ENCODE measurements at regions not wholly inside any gene's neighbourhood (a gene's known extent, or its start where the extent isn't known, plus 50 kb on each side); places are given as distances from the start of the nearest gene placed in this dataset.

GRCh38 chr5:83777856-83778255 lies 57.2 kb upstream of the HAPLN1 start:
- no peak for TF ChIP-seq FOS (IDR thresholded peaks at IDR 0.05; ENCODE audit: borderline replicate concordance, insufficient read depth, low read length)
- no peak for TF ChIP-seq MAX (IDR thresholded peaks at IDR 0.05; ENCODE audit: insufficient read depth, insufficient read length)
- TF ChIP-seq JUN (IDR thresholded peaks at IDR 0.05; ENCODE audit: borderline replicate concordance, insufficient read depth, insufficient read length, low read depth), result no peak
- TF ChIP-seq GATA2 (IDR thresholded peaks at IDR 0.05; ENCODE audit: insufficient read depth, insufficient read length, low read depth, low read length), result no peak
- TF ChIP-seq EZH2 (IDR thresholded peaks at IDR 0.05; ENCODE audit: borderline replicate concordance, low read depth, low read length, severe bottlenecking), result no peak
- TF ChIP-seq POLR2A (IDR thresholded peaks at IDR 0.05; ENCODE audit: low read depth, low read length), result no peak
- no peak for TF ChIP-seq POLR2AphosphoS5 (IDR thresholded peaks at IDR 0.05; ENCODE audit: insufficient read depth, low read depth, low read length)
- TF ChIP-seq, protein P1, sequence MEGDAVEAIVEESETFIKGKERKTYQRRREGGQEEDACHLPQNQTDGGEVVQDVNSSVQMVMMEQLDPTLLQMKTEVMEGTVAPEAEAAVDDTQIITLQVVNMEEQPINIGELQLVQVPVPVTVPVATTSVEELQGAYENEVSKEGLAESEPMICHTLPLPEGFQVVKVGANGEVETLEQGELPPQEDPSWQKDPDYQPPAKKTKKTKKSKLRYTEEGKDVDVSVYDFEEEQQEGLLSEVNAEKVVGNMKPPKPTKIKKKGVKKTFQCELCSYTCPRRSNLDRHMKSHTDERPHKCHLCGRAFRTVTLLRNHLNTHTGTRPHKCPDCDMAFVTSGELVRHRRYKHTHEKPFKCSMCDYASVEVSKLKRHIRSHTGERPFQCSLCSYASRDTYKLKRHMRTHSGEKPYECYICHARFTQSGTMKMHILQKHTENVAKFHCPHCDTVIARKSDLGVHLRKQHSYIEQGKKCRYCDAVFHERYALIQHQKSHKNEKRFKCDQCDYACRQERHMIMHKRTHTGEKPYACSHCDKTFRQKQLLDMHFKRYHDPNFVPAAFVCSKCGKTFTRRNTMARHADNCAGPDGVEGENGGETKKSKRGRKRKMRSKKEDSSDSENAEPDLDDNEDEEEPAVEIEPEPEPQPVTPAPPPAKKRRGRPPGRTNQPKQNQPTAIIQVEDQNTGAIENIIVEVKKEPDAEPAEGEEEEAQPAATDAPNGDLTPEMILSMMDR (IDR thresholded peaks at IDR 0.05; ENCODE audit: extremely low read depth in 1 of 2, insufficient read depth in 1 of 2, low read depth in 1 of 2, low read length in 2 of 2), result no peak
- TF ChIP-seq MYC (IDR thresholded peaks at IDR 0.05; ENCODE audit: low read depth, low read length), result no peak
- H3K4me3 ChIP-seq (replicated peaks in 1 of 3; ENCODE audit: insufficient read depth in 1 of 3, low read depth in 1 of 3, low read length in 3 of 3), result no peak overlapping the region
- H3K4me1 ChIP-seq (ENCODE audit: control insufficient read depth, extremely low read depth, insufficient read depth, low read length), result peaks cover 27% of the 10 kb centered on the region
- peak overlapping the region; percentile 7 for H3K9ac ChIP-seq (replicated peaks; ENCODE audit: extremely low read depth, insufficient read depth, low read length)
- H2AFZ ChIP-seq (ENCODE audit: low read depth, low read length), result no peak overlapping the region
- H3K4me2 ChIP-seq (ENCODE audit: insufficient read depth, low read length), result peak overlapping the region; percentile 40
- POLR2A ChIA-PET, result no interaction called here
- H3K9me3 ChIP-seq (replicated peaks; ENCODE audit: control insufficient read depth, insufficient read depth, low read length), result no peaks in the 10 kb centered on the region
- H3K27me3 ChIP-seq (ENCODE audit: control insufficient read depth in 2 of 2, insufficient read depth in 2 of 2, low read length in 2 of 2), result no peaks in the 10 kb centered on the region
- FAIRE-seq (peak; percentile 64), DNase-seq (ENCODE audit: low read depth, low spot score) (peak; percentile 20)
- no peaks in the 10 kb centered on the region for H3K79me2 ChIP-seq (ENCODE audit: control insufficient read depth, insufficient read depth, low read length)
- BruUV-seq (replicated peaks), result no TSS peak
- intact Hi-C loops (cut with micrococcal nuclease) (loop anchor here (2.0 to 5.0 kb wide), 3 partner anchors 141 to 604 kb away; partner anchors contain the start of gene EDIL3), dilution Hi-C loops (cut with MboI; ENCODE audit: extremely low pct_ligation_motif_present, low sequenced_read_pairs) (no loop called here)
- CTCF ChIA-PET, result no interaction called here
- no peaks in the 10 kb centered on the region for H3K36me3 ChIP-seq (ENCODE audit: control insufficient read depth in 2 of 2, extremely low read depth in 1 of 2, insufficient read depth in 2 of 2, low read length in 2 of 2)
- peak overlapping the region; percentile 16 for H3K27ac ChIP-seq (ENCODE audit: insufficient read depth, low read depth, low read length)
- H4K20me1 ChIP-seq (replicated peaks; ENCODE audit: control insufficient read depth, extremely low read depth, insufficient read depth, low read length), result no peaks in the 10 kb centered on the region
- H3K9me1 ChIP-seq (replicated peaks; ENCODE audit: control insufficient read depth, extremely low read depth, insufficient read depth, low read length), result no peaks in the 10 kb centered on the region
